Ovary (tissue), 7 donors: ENCODE measurements at regions not wholly inside any gene's neighbourhood (a gene's known extent, or its start where the extent isn't known, plus 50 kb on each side); places are given as distances from the start of the nearest gene placed in this dataset.

Experiments used
- DNase-seq, 5 donors: peaks; one replicate each; pipeline ENCODE4 v3.0.0-alpha.2; 2019 to 2020
- H3K27ac ChIP-seq, 2 donors: fragments of 200-600 bp; one replicate each; pipeline versions ENCODE4 v1.5.1 to v1.8.0; 2019 to 2022
- H3K27me3 ChIP-seq: fragments of 200-600 bp; one replicate; pipeline ENCODE4 v1.8.0; 2022
- H3K36me3 ChIP-seq: fragments of 200-600 bp; sonication (generic); one replicate; pipeline ENCODE4 v1.5.1; 2019
- H3K4me1 ChIP-seq: one replicate; pipeline ENCODE4 v1.8.1; 2013; ENCODE audit warnings: mild to moderate bottlenecking, moderate library complexity; ENCODE audit not compliant: insufficient read depth
- H3K4me3 ChIP-seq: fragments of 200-600 bp; sonication (generic); one replicate; pipeline ENCODE4 v1.5.1; 2017
- H3K9me3 ChIP-seq, 2 donors: fragments of 200-600 bp in 1 of 2; sonication (generic) in 1 of 2; one replicate each; pipeline versions ENCODE4 v1.5.1 to v1.8.1; 2013 to 2019; ENCODE audit warnings: mild to moderate bottlenecking in 1 of 2, moderate library complexity in 1 of 2
- CTCF ChIP-seq, 3 donors: fragments of 450-650 bp in 2 of 3; fragments of 200-600 bp in 1 of 3; IDR thresholded peaks; one replicate each; pipeline versions ENCODE4 v1.5.1 to v1.8.0; 2016 to 2022; ENCODE audit warnings: antibody characterized with exemption in 3 of 3, mild to moderate bottlenecking in 1 of 3
- EP300 ChIP-seq: sonication (generic); formaldehyde crosslinking; IDR thresholded peaks from one replicate; pipeline ENCODE4 v1.6.1; 2017; ENCODE audit warnings: antibody characterized with exemption
- POLR2A ChIP-seq: fragments of 450-650 bp; IDR thresholded peaks from one replicate; pipeline ENCODE4 v1.6.1; 2017; ENCODE audit warnings: antibody characterized with exemption, mild to moderate bottlenecking, moderate library complexity
- WGBS, 3 donors: extraction: QIAGEN DNeasy Blood & Tissue Kit in 1 of 3; methylation state at CpG; one replicate each; pipeline versions ENCODE4 v1.1.5 to v1.1.7; 2013 to 2017; 5-methylcytosine and 5-hydroxymethylcytosine counted together
- intact Hi-C, 4 donors: fragments of 100-400 bp; cut with DNase I; formaldehyde crosslinking; loops; one replicate each; pipeline versions ENCODE4 v1.11.0 to v1.15.1; 2022 to 2023
- donor health status: DM: no; HTN: no; CAD: no; lungs with moderate emphysema.
- donor health status: DM: no; HTN: no; CAD: no.
- donor health status: Bipolar disorder and iron deficiency.
- donor health status: DM: no; HTN: no; CAD: no.
- donor health status: DM: yes; HTN: yes; CAD: no.

DNA sequence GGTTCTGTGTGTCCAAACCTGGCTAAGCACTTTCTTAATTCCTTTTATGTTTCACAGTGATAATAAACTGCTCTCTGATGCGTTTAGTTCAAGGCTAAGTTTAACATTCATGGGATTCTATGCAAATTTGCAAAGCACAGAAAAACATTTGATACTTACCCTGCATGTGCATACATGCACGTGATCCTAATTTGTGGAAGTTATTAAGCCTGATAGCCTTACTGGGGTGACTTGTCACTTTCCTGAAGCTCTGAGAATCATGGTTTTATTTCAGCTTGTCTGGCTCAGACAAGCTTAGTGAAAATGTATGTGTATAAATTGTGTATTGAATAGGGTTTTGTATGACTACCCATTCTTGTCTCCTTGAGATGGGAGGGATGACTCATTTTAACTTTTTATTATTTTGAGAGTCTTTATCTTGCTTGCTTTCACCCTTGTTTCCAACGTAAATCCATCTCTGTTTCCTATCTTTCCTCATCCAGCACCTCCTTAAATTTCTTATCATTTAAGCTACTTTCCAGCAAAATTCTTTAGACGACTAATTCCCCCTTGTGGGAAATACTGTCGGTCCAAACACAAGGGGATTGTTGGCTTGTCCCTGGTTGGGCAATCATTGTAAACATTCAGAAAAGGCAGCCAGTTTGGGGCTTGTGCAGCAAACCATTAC is 167.1 kb downstream of the C11orf91 start:
- intact Hi-C loops: no loop called here
- 5 to 14% (median 7%) methylated on average over 5 of the region's 5 CpGs for WGBS, 3 donors
- DNase-seq: no peak

DNA sequence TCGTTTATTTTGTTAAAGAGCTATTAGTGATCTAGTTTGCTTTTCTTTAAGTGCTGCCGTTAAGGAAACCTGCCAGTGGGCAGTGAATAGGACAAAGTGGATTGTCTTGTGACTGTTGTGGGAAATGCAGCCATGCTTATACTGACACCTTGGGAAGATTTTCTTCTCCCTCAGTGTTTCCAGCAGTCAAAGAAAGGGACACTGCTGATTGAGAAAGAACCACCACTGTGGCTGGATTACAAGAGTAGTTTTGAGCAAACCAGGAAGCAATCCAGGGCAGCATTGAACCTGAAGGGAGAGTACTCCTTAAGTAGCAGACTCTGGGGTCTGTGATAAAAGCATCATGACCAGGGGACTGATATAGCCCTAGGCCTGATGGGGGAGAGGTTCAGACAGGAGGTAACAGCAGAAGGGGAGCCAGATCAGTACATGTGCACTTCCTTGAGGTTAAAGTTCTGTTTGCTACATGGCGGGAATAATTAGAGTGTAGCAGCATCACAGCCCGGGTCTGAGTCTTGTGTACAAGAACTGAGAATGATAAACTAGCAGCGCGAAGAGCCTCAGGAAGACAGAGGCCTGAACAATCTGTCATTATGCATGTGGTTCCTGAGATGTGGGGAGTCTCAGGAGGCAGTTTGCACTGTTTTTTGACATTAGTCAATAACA is 167.8 kb downstream of the C11orf91 start:
- Histone ChIP-seq H3K4me1 (no peaks in the 10 kb centered on the region), H3K27me3 (no peaks in the 10 kb centered on the region), H3K9me3 (no peaks in the 10 kb centered on the region), H3K4me3 (no peak overlapping the region), H3K27ac (no peak overlapping the region), H3K36me3 (no peaks in the 10 kb centered on the region)
- intact Hi-C loops: no loop called here
- 31 to 47% (median 35%) methylated on average over 6 of the region's 6 CpGs for WGBS, 3 donors
- DNase-seq: no peak
- TF ChIP-seq EP300 (no peak), CTCF (IDR thresholded peaks at IDR 0.05) (no peak), POLR2A (no peak)

More for the DNA sequence above, 167.1 kb downstream of the C11orf91 start:
- no peak overlapping the region for H3K4me3 ChIP-seq
- no peaks in the 10 kb centered on the region for H3K36me3 ChIP-seq
- TF ChIP-seq CTCF (IDR thresholded peaks at IDR 0.05) (no peak), EP300 (no peak), POLR2A (no peak)
- no peaks in the 10 kb centered on the region for H3K9me3 ChIP-seq
- no peak overlapping the region for H3K27ac ChIP-seq
- H3K27me3 ChIP-seq: no peaks in the 10 kb centered on the region
- H3K4me1 ChIP-seq: no peaks in the 10 kb centered on the region

DNA sequence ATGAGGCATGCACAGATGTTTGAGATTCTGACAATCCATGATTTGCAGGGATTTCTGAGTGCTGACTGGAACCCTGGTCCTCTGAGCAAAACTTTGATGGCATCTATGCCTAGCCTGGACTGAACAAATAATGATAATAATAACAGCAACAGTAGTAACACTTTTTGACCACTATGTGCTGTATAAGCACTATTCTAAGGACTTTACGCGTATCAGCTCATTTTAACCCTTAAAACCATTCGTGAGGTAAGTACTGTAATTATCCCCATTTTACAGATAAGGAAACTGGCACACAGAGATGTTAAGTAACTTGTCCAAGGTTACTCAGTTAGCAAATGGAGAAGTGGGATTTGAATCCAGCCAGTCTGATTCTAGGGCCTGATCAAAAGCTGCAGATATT is 168.4 kb downstream of the C11orf91 start:
- Histone ChIP-seq H3K27ac (no peak overlapping the region), H3K4me3 (no peak overlapping the region), H3K4me1 (no peaks in the 10 kb centered on the region), H3K9me3 (no peaks in the 10 kb centered on the region), H3K27me3 (no peaks in the 10 kb centered on the region), H3K36me3 (no peaks in the 10 kb centered on the region)
- intact Hi-C loops: no loop called here
- WGBS, 3 donors: 85 to 92% (median 92%) methylated on average over 3 of the region's 3 CpGs
- no peak for DNase-seq
- TF ChIP-seq CTCF (IDR thresholded peaks at IDR 0.05) (no peak), POLR2A (no peak), EP300 (no peak)

DNA sequence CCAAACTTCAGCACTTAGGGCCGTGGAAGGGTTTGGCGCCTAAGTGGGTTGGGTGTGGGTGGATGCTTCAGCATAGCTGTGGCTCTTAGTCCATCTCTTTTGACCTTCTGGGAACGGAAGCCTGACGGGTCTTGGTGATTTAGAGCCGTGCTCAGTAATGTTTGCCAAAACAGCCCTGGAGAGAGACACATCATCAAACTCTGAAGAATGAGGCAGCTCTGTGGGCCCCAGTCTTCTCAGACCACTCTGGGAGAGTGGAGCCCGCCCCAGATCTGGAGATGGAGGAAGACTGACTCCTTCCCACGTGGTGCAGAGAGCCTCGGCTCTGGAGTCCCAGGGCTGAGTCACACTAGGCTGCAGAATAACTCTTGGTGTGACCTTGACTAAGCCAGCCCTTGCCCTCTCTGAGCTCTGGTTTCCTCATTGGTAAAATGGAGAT is 168.9 kb downstream of the C11orf91 start:
- H3K27me3 ChIP-seq: no peaks in the 10 kb centered on the region
- TF ChIP-seq CTCF (IDR thresholded peaks at IDR 0.05) (no peak), POLR2A (no peak), EP300 (no peak)
- no peak overlapping the region for H3K27ac ChIP-seq
- WGBS, 3 donors: 23 to 27% (median 25%) methylated on average over 8 of the region's 8 CpGs
- H3K4me3 ChIP-seq: no peak overlapping the region
- no peak for DNase-seq
- H3K36me3 ChIP-seq: no peaks in the 10 kb centered on the region
- intact Hi-C loops: no loop called here
- no peaks in the 10 kb centered on the region for H3K9me3 ChIP-seq
- no peaks in the 10 kb centered on the region for H3K4me1 ChIP-seq
